Motor neuron (in vitro differentiated cells): ENCODE measurements at regions not wholly inside any gene's neighbourhood (a gene's known extent, or its start where the extent isn't known, plus 50 kb on each side); places are given as distances from the start of the nearest gene placed in this dataset.
"Not testable (repeated sequence)": the region's sequence is repeated elsewhere in the genome, so short reads cannot be mapped to it uniquely, and the experiment has no call there.

ENCODE experiments used
- ATAC-seq, 8 experiments: fragments of 200-7000 bp; cut with Tn5 transposase; replicated peaks in 6 of 8; 2 replicates each; pipeline ENCODE4 v1.8.0; 2021; ENCODE audit warnings: mild to moderate bottlenecking in 8 of 8, moderate library complexity in 8 of 8
- H3K27ac ChIP-seq, 2 donors: fragments of 250-450 bp; sonication (Bioruptor Pico); 2 replicates each; pipeline ENCODE4 v1.9.0; 2021; ENCODE audit warnings: antibody characterized with exemption in 2 of 2, mild to moderate bottlenecking in 2 of 2, moderate library complexity in 1 of 2
- H3K4me1 ChIP-seq, 2 donors: fragments of 250-450 bp; sonication (Bioruptor Pico); replicated peaks in 1 of 2; 2 replicates each; pipeline ENCODE4 v1.6.1; 2021; ENCODE audit warnings: antibody characterized with exemption in 2 of 2, mild to moderate bottlenecking in 2 of 2, moderate library complexity in 1 of 2
- H3K4me3 ChIP-seq, 5 donors: fragments of 250-450 bp; sonication (Bioruptor Pico); 2 replicates each; pipeline ENCODE4 v1.9.0; 2021; ENCODE audit warnings: antibody characterized with exemption in 5 of 5, mild to moderate bottlenecking in 5 of 5, moderate library complexity in 4 of 5
- WGBS, 10 experiments: fragments of 450-650 bp; shearing (Covaris generic); methylation state at CpG; one replicate each; pipeline ENCODE4 v1.0.0; 2022; 5-methylcytosine and 5-hydroxymethylcytosine counted together
- in situ Hi-C, 9 experiments: fragments of 400-800 bp; cut with MboI; loops; one replicate each; pipeline ENCODE4 v1.15.0; 2021; ENCODE audit warnings: low sequenced_read_pairs in 9 of 9, low pct_unique_long_range_greater_than_20kb in 2 of 9; ENCODE audit not compliant: unreplicated experiment in 9 of 9

- H3K4me3 ChIP-seq, result no peak overlapping the region
- no peak overlapping the region for H3K27ac ChIP-seq
- WGBS, 10 experiments, result 42 to 100% (median 82%) methylated on average over 1 to 16 of the region's 26 CpGs
- ATAC-seq, result no peak
- no peaks in the 10 kb centered on the region for H3K4me1 ChIP-seq
- in situ Hi-C loops, result no loop called here
These were observed 103.6 kb upstream of the SALL3 start for GRCh38 chr18:78875778-78876650.

- no peak overlapping the region for H3K27ac ChIP-seq
- ATAC-seq, result no peak
- 0 to 100% (median 74%) methylated on average over 1 to 3 of the region's 8 CpGs; no CpG with 5 or more reads in 1 of the 10 experiments for WGBS, 10 experiments
- H3K4me1 ChIP-seq, result no peaks in the 10 kb centered on the region
- H3K4me3 ChIP-seq, result no peak overlapping the region
- in situ Hi-C loops, result no loop called here
These were observed 102.8 kb upstream of the SALL3 start for GRCh38 chr18:78876868-78877267.

GRCh38 chr18:78878335-78878734 lies 101.3 kb upstream of the SALL3 start:
- Histone ChIP-seq H3K27ac (no peak overlapping the region), H3K4me3 (no peak overlapping the region), H3K4me1 (no peaks in the 10 kb centered on the region)
- 73 to 100% (median 92%) methylated on average over 2 to 7 of the region's 15 CpGs; no CpG with 5 or more reads in 3 of the 10 experiments for WGBS, 10 experiments
- no peak for ATAC-seq
- in situ Hi-C loops, result no loop called here

GRCh38 chr18:78879072-78879883 lies 100.3 kb upstream of the SALL3 start:
- WGBS, 10 experiments, result 0 to 98% (median 90%) methylated on average over 1 to 13 of the region's 56 CpGs; no CpG with 5 or more reads in 3 of the 10 experiments
- H3K4me3 ChIP-seq, in situ Hi-C loops, H3K27ac ChIP-seq, ATAC-seq, H3K4me1 ChIP-seq: not testable (repeated sequence)

GRCh38 chr18:78882585-78882984 lies 97.0 kb upstream of the SALL3 start:
- no peaks in the 10 kb centered on the region for H3K4me1 ChIP-seq
- WGBS, 10 experiments, result 0 to 92% (median 25%) methylated on average over 1 to 4 of the region's 7 CpGs; no CpG with 5 or more reads in 5 of the 10 experiments
- no peak overlapping the region for H3K27ac ChIP-seq
- ATAC-seq, result no peak
- in situ Hi-C loops, result no loop called here
- no peak overlapping the region for H3K4me3 ChIP-seq

GRCh38 chr18:78883501-78883900 lies 96.1 kb upstream of the SALL3 start:
- H3K4me3 ChIP-seq, result no peak overlapping the region
- ATAC-seq, result no peak
- H3K27ac ChIP-seq, result no peak overlapping the region
- in situ Hi-C loops, result no loop called here
- 83 to 100% (median 87%) methylated on average over 1 to 4 of the region's 4 CpGs; no CpG with 5 or more reads in 7 of the 10 experiments for WGBS, 10 experiments
- H3K4me1 ChIP-seq, result no peaks in the 10 kb centered on the region

- H3K27ac ChIP-seq, result no peak overlapping the region
- ATAC-seq, result no peak
These were observed 95.1 kb upstream of the SALL3 start for GRCh38 chr18:78884502-78884901.

GRCh38 chr18:78889250-78889649 lies 90.4 kb upstream of the SALL3 start:
- 0 to 100% (median 52%) methylated on average over 1 of the region's 1 CpG for WGBS, 10 experiments
- H3K4me1 ChIP-seq, result no peaks in the 10 kb centered on the region
- H3K27ac ChIP-seq, result no peak overlapping the region
- in situ Hi-C loops, result no loop called here
- H3K4me3 ChIP-seq, result no peak overlapping the region
- no peak for ATAC-seq

More at GRCh38 chr18:78884502-78884901, 95.1 kb upstream of the SALL3 start:
- in situ Hi-C loops, result no loop called here
- 30 to 100% (median 67%) methylated on average over 1 of the region's 1 CpG; no CpG with 5 or more reads in 3 of the 10 experiments for WGBS, 10 experiments
- Histone ChIP-seq H3K4me3 (no peak overlapping the region), H3K4me1 (no peaks in the 10 kb centered on the region)

GRCh38 chr18:78890388-78890787 lies 89.2 kb upstream of the SALL3 start:
- H3K4me3 ChIP-seq, result no peak overlapping the region
- in situ Hi-C loops, result no loop called here
- no peak for ATAC-seq
- H3K27ac ChIP-seq, result no peak overlapping the region
- 0 to 100% (median 87%) methylated on average over 1 to 3 of the region's 3 CpGs; no CpG with 5 or more reads in 4 of the 10 experiments for WGBS, 10 experiments
- H3K4me1 ChIP-seq, result no peaks in the 10 kb centered on the region

- in situ Hi-C loops, result no loop called here
- H3K27ac ChIP-seq, result no peak overlapping the region
- H3K4me3 ChIP-seq, result no peak overlapping the region
- no peaks in the 10 kb centered on the region for H3K4me1 ChIP-seq
- WGBS, 10 experiments, result 60 to 100% (median 75%) methylated on average over 1 to 2 of the region's 4 CpGs; no CpG with 5 or more reads in 6 of the 10 experiments
- ATAC-seq, result no peak
These were observed 88.3 kb upstream of the SALL3 start for GRCh38 chr18:78891185-78891762.

- no peak for ATAC-seq
- in situ Hi-C loops, result no loop called here
- no peak overlapping the region for H3K4me3 ChIP-seq
- 39 to 92% (median 76%) methylated on average over 3 to 11 of the region's 13 CpGs; no CpG with 5 or more reads in 1 of the 10 experiments for WGBS, 10 experiments
- no peaks in the 10 kb centered on the region for H3K4me1 ChIP-seq
- no peak overlapping the region for H3K27ac ChIP-seq
These were observed 87.4 kb upstream of the SALL3 start for GRCh38 chr18:78892177-78892576.

- no peaks in the 10 kb centered on the region for H3K4me1 ChIP-seq
- 0 to 98% (median 50%) methylated on average over 1 to 5 of the region's 5 CpGs; no CpG with 5 or more reads in 1 of the 10 experiments for WGBS, 10 experiments
- no peak for ATAC-seq
- in situ Hi-C loops, result no loop called here
- no peak overlapping the region for H3K27ac ChIP-seq
- H3K4me3 ChIP-seq, result no peak overlapping the region
These were observed 86.9 kb upstream of the SALL3 start for GRCh38 chr18:78892721-78893120.
